Endothelial cell (in vitro differentiated cells): ENCODE measurements at regions not wholly inside any gene's neighbourhood (a gene's known extent, or its start where the extent isn't known, plus 50 kb on each side); places are given as distances from the start of the nearest gene placed in this dataset.

Experiments
- DNase-seq: peaks from one replicate; pipeline ENCODE4 v3.0.0; 2021; ENCODE audit warnings: low spot score
- H3K27ac Mint-ChIP-seq: one replicate; pipeline ENCODE4 v1.8.0; 2021; ENCODE audit warnings: mixed read lengths, inconsistent platforms; ENCODE audit not compliant: unreplicated experiment
- H3K27me3 Mint-ChIP-seq: one replicate; pipeline ENCODE4 v1.8.0; 2021; ENCODE audit warnings: mild to moderate bottlenecking, moderate library complexity, mixed read lengths, inconsistent platforms; ENCODE audit not compliant: unreplicated experiment
- H3K36me3 Mint-ChIP-seq: one replicate; pipeline ENCODE4 v1.8.0; 2021; ENCODE audit warnings: mild to moderate bottlenecking, low read depth, mixed read lengths, inconsistent platforms; ENCODE audit not compliant: unreplicated experiment
- H3K4me1 Mint-ChIP-seq: one replicate; pipeline ENCODE4 v1.8.0; 2021; ENCODE audit warnings: mild to moderate bottlenecking, mixed read lengths, inconsistent platforms; ENCODE audit not compliant: unreplicated experiment
- H3K4me3 Mint-ChIP-seq: one replicate; pipeline ENCODE4 v1.8.0; 2021; ENCODE audit warnings: mild to moderate bottlenecking, mixed read lengths, inconsistent platforms; ENCODE audit not compliant: unreplicated experiment
- H3K9me3 Mint-ChIP-seq: one replicate; pipeline ENCODE4 v1.8.0; 2021; ENCODE audit warnings: mixed read lengths, inconsistent platforms; ENCODE audit not compliant: unreplicated experiment
- TF ChIP-seq, protein P1 (sequence below): fragments of 200-600 bp; sonication (generic); IDR thresholded peaks from one replicate; pipeline ENCODE4 v1.5.0; 2021; ENCODE audit warnings: antibody characterized with exemption; ENCODE audit not compliant: unreplicated experiment

DNA sequence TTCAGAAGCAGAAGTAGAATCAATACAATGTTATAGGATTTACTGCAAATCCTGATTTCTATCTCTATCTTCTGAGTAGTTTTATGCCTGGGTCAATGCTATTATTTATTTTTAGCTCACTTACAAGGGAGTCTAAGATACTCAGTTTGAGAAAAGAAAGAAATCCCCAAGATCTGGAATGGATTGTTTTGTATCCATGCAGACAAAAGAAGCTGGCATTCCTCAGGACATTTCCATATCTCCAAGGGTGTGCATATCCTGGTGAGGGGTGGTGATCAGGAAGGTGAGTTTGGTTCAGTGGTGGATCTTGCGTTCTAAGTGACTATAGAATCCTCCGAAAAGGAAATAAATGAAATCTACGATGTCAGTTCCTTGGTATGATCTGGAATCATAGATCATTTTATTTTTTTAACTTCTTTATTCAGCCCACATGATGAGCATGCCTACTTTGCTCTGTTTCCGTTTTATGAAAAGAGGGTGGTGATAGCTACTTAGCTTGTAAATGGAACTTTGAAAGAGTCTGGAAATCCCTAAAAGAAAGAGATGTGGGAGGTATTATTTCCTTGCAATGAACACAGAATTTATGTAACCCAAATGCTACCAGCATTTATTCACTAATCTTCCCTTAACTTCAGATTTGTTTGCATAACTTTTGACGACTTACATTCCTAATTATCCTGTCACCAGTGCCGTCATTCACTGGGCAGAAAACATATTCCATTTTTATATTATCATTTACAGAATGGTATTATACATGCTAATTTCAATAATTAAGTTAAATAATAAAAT lies 81.1 kb upstream of the RAPGEF2 start:
- Mint-ChIP-seq H3K4me1 (peaks cover 40% of the 10 kb centered on the region), H3K36me3 (no peaks in the 10 kb centered on the region), H3K27ac (no peak overlapping the region), H3K9me3 (no peaks in the 10 kb centered on the region), H3K27me3 (peaks cover 1% of the 10 kb centered on the region), H3K4me3 (no peak overlapping the region)
- TF ChIP-seq, protein P1, sequence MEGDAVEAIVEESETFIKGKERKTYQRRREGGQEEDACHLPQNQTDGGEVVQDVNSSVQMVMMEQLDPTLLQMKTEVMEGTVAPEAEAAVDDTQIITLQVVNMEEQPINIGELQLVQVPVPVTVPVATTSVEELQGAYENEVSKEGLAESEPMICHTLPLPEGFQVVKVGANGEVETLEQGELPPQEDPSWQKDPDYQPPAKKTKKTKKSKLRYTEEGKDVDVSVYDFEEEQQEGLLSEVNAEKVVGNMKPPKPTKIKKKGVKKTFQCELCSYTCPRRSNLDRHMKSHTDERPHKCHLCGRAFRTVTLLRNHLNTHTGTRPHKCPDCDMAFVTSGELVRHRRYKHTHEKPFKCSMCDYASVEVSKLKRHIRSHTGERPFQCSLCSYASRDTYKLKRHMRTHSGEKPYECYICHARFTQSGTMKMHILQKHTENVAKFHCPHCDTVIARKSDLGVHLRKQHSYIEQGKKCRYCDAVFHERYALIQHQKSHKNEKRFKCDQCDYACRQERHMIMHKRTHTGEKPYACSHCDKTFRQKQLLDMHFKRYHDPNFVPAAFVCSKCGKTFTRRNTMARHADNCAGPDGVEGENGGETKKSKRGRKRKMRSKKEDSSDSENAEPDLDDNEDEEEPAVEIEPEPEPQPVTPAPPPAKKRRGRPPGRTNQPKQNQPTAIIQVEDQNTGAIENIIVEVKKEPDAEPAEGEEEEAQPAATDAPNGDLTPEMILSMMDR, result no peak
- no peak for DNase-seq

DNA sequence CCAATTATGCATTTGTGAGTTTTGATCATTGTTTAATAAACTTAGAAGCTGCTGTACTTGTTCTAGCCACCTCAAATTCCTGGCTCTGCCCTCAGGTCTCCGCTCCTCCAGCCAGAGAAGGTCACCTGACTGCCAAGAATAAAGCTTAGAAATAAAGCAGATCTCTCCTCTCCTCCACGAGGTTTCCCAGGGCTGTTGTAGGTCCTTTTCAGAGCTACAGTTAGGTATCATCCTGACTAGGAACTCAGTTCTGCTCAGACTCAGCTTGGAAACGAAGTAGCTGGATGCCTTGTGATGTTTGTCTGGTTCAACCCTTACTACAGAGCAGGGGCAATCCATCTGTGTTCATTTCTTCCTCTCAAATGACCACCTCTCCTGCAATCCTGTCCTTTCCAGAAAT lies 79.1 kb upstream of the RAPGEF2 start:
- peak overlapping the region; percentile 16 for H3K27ac Mint-ChIP-seq
- TF ChIP-seq, protein P1, result no peak
- H3K9me3 Mint-ChIP-seq, result no peaks in the 10 kb centered on the region
- peaks cover 40% of the 10 kb centered on the region for H3K4me1 Mint-ChIP-seq
- H3K36me3 Mint-ChIP-seq, result no peaks in the 10 kb centered on the region
- H3K4me3 Mint-ChIP-seq, result no peak overlapping the region
- H3K27me3 Mint-ChIP-seq, result peaks cover 1% of the 10 kb centered on the region
- DNase-seq, result no peak

DNA sequence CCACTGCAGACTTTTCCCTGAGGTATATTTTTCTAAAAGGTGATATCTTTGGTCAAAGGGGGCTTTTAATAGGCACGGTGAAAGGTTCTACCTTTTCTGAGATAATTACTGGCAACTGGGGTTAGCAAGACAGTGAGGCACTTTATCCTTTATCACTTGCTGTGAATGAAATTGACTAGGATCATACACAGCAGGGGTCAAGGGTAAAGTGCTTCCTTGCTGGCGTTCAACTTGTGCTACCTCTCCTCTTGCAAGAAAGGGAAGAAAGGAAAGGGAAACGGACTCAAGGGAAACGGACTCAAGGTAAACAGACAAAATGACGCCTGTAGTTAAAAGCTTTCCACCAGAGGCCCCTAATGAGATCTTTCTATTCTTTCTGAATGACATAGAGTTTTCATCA lies 78.6 kb upstream of the RAPGEF2 start:
- H3K9me3 Mint-ChIP-seq, result no peaks in the 10 kb centered on the region
- no peak for DNase-seq
- H3K4me3 Mint-ChIP-seq, result no peak overlapping the region
- peaks cover 39% of the 10 kb centered on the region for H3K4me1 Mint-ChIP-seq
- TF ChIP-seq, protein P1, result no peak
- H3K27me3 Mint-ChIP-seq, result peaks cover 1% of the 10 kb centered on the region
- peak overlapping the region; percentile 43 for H3K27ac Mint-ChIP-seq
- no peaks in the 10 kb centered on the region for H3K36me3 Mint-ChIP-seq

DNA sequence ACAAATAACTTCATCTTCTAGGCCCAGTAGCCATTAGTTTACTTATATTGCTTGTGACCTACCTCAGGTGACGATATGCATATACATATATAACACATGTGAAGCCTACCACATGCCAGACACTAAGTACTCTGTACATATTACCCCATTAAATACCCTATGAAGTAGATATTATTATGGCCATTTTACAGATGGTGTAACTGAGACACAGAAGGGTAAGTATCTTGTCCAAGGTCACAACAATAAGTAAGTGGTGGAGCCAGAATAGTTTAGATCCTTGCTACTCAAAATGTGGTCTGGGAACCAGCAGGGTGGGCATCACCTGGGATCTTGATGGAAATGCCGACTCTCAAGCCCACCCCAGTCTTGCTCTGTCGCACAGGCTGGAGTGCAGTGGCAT lies 78.1 kb upstream of the RAPGEF2 start:
- Mint-ChIP-seq H3K36me3 (no peaks in the 10 kb centered on the region), H3K4me3 (no peak overlapping the region), H3K27ac (no peak overlapping the region), H3K9me3 (no peaks in the 10 kb centered on the region), H3K27me3 (peaks cover 1% of the 10 kb centered on the region), H3K4me1 (peaks cover 35% of the 10 kb centered on the region)
- no peak for DNase-seq
- TF ChIP-seq, protein P1, result no peak

DNA sequence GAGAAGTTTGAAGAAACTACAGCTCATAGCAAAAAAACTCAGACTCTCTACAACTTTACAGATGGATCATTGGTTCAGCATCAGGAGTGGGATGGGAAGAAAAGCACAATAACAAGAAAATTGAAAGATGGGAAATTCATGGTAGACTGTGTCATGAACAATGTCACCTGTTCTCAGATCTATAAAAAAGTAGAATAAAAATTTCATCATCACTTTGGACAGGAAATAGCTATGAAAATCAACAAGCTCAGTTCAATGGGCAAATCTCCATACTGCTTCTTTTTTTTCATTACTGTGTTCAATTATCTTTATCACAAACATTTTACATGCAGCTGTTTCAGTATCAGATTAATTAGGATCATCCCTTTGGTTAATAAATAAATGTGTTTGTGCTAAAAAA lies 76.5 kb upstream of the RAPGEF2 start:
- H3K27ac Mint-ChIP-seq, result no peak overlapping the region
- no peaks in the 10 kb centered on the region for H3K9me3 Mint-ChIP-seq
- TF ChIP-seq, protein P1, result no peak
- H3K4me1 Mint-ChIP-seq, result peaks cover 35% of the 10 kb centered on the region
- DNase-seq, result no peak
- no peaks in the 10 kb centered on the region for H3K27me3 Mint-ChIP-seq
- no peaks in the 10 kb centered on the region for H3K36me3 Mint-ChIP-seq
- H3K4me3 Mint-ChIP-seq, result no peak overlapping the region
